Esophagus (tissue), 2 donors: ENCODE measurements at regions not wholly inside any gene's neighbourhood (a gene's known extent, or its start where the extent isn't known, plus 50 kb on each side); places are given as distances from the start of the nearest gene placed in this dataset.

ENCODE experiments used
- H3K27ac ChIP-seq, 2 donors: one replicate each; pipeline ENCODE4 v1.5.1; 2013; ENCODE audit warnings: low read depth in 2 of 2, mild to moderate bottlenecking in 2 of 2, inconsistent platforms in 1 of 2, low read length in 1 of 2, moderate library complexity in 1 of 2
- H3K27me3 ChIP-seq, 2 donors: one replicate each; pipeline ENCODE4 v1.6.1; 2013; ENCODE audit warnings: low read length in 2 of 2, control low read depth in 1 of 2, mild to moderate bottlenecking in 1 of 2; ENCODE audit not compliant: insufficient read depth in 2 of 2, control insufficient read depth in 1 of 2
- H3K36me3 ChIP-seq, 2 donors: one replicate each; pipeline ENCODE4 v1.6.1; 2013; ENCODE audit warnings: low read length in 1 of 2; ENCODE audit not compliant: control insufficient read depth in 2 of 2, insufficient read depth in 2 of 2
- H3K4me1 ChIP-seq, 2 donors: one replicate each; pipeline ENCODE4 v1.6.1; 2013; ENCODE audit warnings: low read length in 1 of 2; ENCODE audit not compliant: control insufficient read depth in 2 of 2, insufficient read depth in 2 of 2
- H3K4me3 ChIP-seq, 2 donors: one replicate each; pipeline ENCODE4 v1.5.1; 2013; ENCODE audit warnings: low read length in 2 of 2, mild to moderate bottlenecking in 2 of 2, low read depth in 1 of 2, moderate library complexity in 1 of 2
- H3K9me3 ChIP-seq, 2 donors: one replicate each; pipeline ENCODE4 v1.6.1; 2013; ENCODE audit warnings: mild to moderate bottlenecking in 2 of 2, low read depth in 1 of 2, low read length in 1 of 2, moderate library complexity in 1 of 2; ENCODE audit not compliant: control insufficient read depth in 2 of 2, insufficient read depth in 1 of 2
- WGBS, 2 donors: extraction: QIAGEN DNeasy Blood & Tissue Kit; methylation state at CpG; one replicate each; pipeline ENCODE4 v1.1.7; 2013; 5-methylcytosine and 5-hydroxymethylcytosine counted together
- donor health status: healthy with polysubstance abuse.
- donor health status: Bipolar disorder and iron deficiency.

DNA sequence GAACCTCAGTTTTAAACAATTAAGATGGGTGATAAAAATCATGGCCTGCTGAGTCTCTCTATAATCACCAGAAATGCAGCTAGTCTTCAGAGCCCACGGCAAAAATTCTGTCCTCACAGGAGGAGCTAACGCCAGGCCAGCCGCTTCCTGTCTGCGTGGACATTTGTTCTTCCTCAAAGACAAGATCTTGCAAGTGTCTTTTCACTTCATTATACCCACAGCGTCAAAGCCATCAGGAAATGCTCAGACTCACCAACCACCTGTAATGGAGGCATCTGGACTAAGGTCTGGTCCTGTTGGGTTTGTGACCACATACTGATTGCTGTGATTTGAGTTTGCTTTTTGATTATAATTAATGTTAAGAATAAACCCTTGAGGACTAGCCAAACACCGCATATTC, 473.8 kb upstream of the MC4R start:
- Histone ChIP-seq H3K4me1 (no peaks in the 10 kb centered on the region), H3K4me3 (no peak overlapping the region), H3K27me3 (no peaks in the 10 kb centered on the region), H3K9me3 (no peaks in the 10 kb centered on the region), H3K36me3 (no peaks in the 10 kb centered on the region), H3K27ac (no peak overlapping the region)
- 79 to 84% methylated on average over 6 of the region's 6 CpGs for WGBS, 2 donors

DNA sequence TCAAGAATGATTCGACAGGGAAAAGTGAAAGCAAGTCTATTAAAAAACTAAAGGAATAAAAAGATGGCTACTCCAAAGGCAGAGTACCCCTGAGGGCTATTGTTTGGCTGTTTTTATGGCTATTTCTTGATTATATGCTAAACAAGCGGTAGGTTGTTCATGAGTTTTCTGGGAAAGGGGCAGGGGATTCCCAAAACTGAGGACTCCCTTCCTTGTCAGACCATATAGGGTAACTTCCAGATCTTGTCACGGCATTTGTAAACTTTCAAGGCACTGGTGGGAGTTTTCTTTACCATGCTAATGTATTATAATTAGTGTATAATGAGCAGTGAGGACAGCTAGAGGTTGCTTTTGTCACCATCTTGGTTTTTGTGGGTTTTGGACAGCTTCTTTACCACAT, 474.9 kb upstream of the MC4R start:
- 63 to 69% methylated on average over 3 of the region's 3 CpGs for WGBS, 2 donors
- Histone ChIP-seq H3K9me3 (no peaks in the 10 kb centered on the region), H3K36me3 (no peaks in the 10 kb centered on the region), H3K4me1 (no peaks in the 10 kb centered on the region), H3K27me3 (no peaks in the 10 kb centered on the region), H3K27ac (no peak overlapping the region), H3K4me3 (no peak overlapping the region)

DNA sequence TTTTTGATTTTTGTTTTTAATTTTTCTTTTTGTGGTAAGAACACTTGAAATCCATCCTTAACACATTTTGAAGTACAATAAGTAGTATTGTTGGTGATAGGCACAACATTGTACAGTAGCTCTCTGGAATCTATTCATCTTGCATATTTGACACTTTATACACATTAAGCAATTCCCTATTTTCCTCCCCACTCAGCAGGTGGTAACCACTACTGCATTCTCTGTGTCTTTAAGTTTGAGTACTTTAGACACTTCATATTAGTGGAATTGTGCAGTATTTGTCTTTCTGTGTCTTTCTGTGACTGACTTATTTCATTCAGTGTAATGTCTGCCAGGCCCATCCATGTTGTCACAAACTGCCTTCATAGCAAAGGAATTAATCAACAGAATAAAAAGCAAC, 471.7 kb upstream of the CDH20 start:
- Histone ChIP-seq H3K4me1 (no peaks in the 10 kb centered on the region), H3K9me3 (no peaks in the 10 kb centered on the region), H3K27me3 (no peaks in the 10 kb centered on the region), H3K36me3 (no peaks in the 10 kb centered on the region), H3K27ac (no peak overlapping the region), H3K4me3 (no peak overlapping the region)

DNA sequence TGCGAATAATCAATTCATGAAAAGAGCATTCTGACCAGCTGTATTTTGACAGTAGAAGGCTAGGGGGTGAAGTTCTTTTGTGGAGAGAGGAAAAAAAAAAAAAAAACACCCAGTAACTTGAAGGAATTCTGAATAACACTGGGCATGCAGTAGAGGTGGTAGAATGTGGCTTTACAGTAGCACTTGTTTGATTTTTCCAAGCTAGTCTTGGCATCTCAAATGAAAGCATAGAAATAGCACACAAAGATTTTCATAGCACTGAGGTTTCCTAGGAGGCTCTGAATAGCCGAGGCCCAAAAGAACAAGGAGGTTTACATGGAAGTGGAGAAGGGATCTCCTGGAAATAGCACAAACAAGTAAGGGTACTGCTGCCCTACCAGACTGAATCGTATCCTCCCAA, 470.2 kb upstream of the CDH20 start:
- Histone ChIP-seq H3K27me3 (no peaks in the 10 kb centered on the region), H3K9me3 (no peaks in the 10 kb centered on the region), H3K27ac (no peak overlapping the region), H3K36me3 (no peaks in the 10 kb centered on the region), H3K4me1 (no peaks in the 10 kb centered on the region), H3K4me3 (no peak overlapping the region)
- 81 to 91% methylated on average over 3 of the region's 3 CpGs for WGBS, 2 donors

DNA sequence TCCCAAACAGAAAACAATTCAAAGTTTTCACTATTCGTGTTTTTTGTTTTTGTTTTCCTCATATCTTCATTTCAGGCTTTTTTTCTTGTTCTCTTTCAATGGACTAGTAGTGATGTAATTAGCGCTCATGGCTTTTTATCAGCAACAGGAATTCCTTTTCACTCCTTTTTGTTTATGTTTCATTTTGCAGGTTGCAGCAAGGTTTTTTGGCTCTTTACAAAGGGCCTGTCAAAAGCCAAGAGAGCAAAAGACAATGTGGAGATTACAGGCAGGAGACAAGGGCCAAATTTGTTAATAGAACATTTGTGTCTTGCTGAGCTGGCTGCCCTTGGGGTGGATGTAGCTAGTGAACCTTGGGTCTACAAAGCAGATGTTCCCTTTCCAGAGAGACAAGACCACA, 467.4 kb upstream of the CDH20 start:
- H3K4me1 ChIP-seq = no peaks in the 10 kb centered on the region
- WGBS, 2 donors = 52 to 55% methylated on average over 2 of the region's 2 CpGs
- H3K36me3 ChIP-seq = no peaks in the 10 kb centered on the region
- no peak overlapping the region for H3K4me3 ChIP-seq
- H3K27me3 ChIP-seq = no peaks in the 10 kb centered on the region
- H3K9me3 ChIP-seq = no peaks in the 10 kb centered on the region
- no peak overlapping the region for H3K27ac ChIP-seq

DNA sequence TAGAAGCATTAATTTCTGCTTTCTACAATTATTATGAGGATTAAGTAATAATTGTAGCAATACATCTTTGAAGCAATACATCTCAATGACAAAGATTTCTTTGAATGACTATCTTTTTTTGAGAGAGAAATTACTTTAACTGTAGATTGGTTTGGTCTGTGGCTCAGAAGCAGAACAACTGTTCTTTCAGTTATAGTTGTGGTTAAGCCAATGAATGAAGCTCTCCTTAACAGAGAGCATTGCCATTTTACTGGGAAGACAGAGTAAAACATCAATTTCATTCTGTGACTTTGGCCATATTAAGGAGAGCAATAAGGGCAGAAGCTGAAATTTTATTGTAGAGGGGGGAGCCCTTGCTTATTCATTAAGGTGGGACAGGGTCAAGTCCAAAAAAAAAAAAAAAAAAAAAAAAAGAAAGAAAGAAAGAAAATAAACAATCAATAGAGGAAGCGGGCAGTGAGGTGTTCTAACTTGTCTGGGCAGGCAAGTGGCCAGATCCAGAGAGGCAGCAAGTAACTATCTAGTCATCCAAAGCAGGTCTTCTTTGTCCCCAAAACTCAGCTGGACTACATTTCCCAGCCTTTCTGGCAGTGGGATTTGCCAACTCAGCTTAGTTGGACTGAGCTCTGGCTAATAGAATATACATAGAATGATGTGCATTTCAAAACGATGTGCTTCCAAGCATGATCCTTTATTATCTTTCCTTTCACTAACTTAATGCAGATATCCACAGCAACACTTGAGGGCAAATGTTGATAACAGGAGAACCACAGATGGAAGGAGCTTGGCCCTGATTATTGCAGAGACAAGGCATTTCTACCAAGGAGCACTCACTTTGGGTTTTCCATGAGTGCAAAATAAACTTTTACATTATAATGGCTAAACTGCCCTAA, 462.7 kb upstream of the CDH20 start:
- H3K4me1 ChIP-seq = no peaks in the 10 kb centered on the region
- no peak overlapping the region for H3K27ac ChIP-seq
- H3K4me3 ChIP-seq = no peak overlapping the region
- 30 to 49% methylated on average over 2 of the region's 2 CpGs for WGBS, 2 donors
- no peaks in the 10 kb centered on the region for H3K27me3 ChIP-seq
- H3K36me3 ChIP-seq = no peaks in the 10 kb centered on the region
- H3K9me3 ChIP-seq = no peaks in the 10 kb centered on the region

DNA sequence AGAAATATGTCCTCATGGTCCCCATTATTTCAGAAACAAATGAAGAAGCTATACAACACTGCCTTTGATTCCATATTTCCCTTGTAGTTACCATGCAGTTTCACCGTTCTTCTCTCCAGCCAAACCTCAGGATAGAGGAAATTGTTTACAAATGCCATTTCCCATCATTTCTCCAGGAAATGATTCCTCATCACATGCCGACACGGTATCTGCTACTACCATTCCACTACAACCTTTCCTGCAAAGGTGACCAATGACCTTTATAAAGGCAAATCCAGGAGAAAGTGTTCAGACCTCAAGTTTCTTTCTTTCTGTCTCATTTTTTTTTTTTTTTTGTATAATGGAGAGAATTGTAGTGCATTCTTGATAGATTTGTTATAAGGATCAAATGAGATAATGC, 460.8 kb upstream of the CDH20 start:
- no peaks in the 10 kb centered on the region for H3K27me3 ChIP-seq
- H3K36me3 ChIP-seq = no peaks in the 10 kb centered on the region
- 78 to 80% methylated on average over 3 of the region's 3 CpGs for WGBS, 2 donors
- H3K27ac ChIP-seq = no peak overlapping the region
- H3K4me3 ChIP-seq = no peak overlapping the region
- no peaks in the 10 kb centered on the region for H3K9me3 ChIP-seq
- no peaks in the 10 kb centered on the region for H3K4me1 ChIP-seq

DNA sequence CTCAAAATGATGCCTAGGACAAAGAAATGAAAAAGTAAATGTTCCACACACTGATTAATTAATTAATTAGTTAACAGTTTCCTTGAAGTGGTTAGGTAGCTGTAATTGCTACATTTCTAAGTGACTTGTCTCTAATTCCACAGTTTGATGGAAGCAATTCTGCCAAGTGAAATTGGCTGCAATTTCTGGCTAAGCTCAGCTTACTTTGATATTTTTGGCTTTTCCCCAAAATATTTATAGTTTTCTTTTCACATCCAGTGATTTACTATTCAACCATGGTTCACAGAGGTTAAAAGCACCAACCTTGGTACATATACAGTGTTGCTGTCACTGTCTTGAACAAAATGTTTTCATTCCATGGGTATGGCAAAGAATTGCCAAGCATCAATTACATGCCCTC, 459.5 kb upstream of the CDH20 start:
- Histone ChIP-seq H3K9me3 (no peaks in the 10 kb centered on the region), H3K27me3 (no peaks in the 10 kb centered on the region), H3K4me3 (no peak overlapping the region), H3K4me1 (no peaks in the 10 kb centered on the region), H3K36me3 (no peaks in the 10 kb centered on the region), H3K27ac (no peak overlapping the region)

DNA sequence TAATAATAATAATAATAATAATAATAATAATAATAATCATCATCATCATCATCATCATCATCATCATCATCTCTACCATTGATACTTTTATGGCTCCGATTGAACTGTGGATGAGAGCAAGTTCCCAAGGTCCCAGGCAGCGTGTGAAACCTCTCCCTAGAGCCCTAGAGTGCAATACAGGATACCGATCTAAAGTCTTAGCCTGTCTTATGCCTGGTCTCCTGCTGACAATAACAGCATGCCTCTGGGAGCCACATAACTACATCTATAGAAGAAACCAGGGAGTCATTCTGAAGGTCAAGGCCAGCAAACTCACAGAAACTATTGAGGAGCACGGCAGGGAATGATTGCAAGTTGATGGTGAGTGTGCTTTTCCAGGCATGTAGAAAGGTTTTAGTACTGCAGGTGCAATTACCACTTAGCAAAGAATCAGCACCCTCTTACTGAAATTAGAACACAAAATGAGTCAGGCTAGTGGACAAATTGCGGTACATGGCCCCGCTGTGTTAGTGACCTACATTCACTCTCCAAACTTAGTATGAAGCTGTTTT, 457.2 kb upstream of the CDH20 start:
- Histone ChIP-seq H3K9me3 (no peaks in the 10 kb centered on the region), H3K36me3 (no peaks in the 10 kb centered on the region), H3K27ac (no peak overlapping the region), H3K4me3 (no peak overlapping the region), H3K27me3 (no peaks in the 10 kb centered on the region), H3K4me1 (no peaks in the 10 kb centered on the region)
- 90 to 94% methylated on average over 6 of the region's 6 CpGs for WGBS, 2 donors

DNA sequence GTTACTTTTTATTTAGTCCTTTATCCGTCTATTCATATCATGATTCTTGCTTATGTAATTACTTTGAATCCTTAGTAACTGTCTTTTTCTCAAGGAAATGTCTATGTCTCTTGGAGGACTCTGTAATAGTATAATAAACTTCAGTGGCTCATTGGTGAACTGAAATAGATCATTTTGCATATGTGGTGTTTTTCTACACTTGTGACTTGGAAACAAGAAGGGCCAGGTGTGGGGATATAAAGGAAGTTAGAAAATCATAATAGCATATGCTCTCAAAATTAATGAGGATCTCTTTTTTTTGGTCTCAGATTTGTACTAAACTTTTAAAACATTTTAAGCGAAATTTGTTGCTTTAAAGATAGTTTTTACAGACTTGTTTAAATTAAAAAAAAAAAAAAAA, 453.0 kb upstream of the CDH20 start:
- Histone ChIP-seq H3K27ac (no peak overlapping the region), H3K9me3 (no peaks in the 10 kb centered on the region), H3K36me3 (no peaks in the 10 kb centered on the region)

More for the DNA sequence above, 453.0 kb upstream of the CDH20 start:
- no peak overlapping the region for H3K4me3 ChIP-seq
- no peaks in the 10 kb centered on the region for H3K27me3 ChIP-seq
- no peaks in the 10 kb centered on the region for H3K4me1 ChIP-seq
- 78 to 79% methylated on average over 2 of the region's 2 CpGs for WGBS, 2 donors
